OCI-LY7 (cell line): ENCODE measurements at regions not wholly inside any gene's neighbourhood (a gene's known extent, or its start where the extent isn't known, plus 50 kb on each side); places are given as distances from the start of the nearest gene placed in this dataset.

ENCODE experiments used
- CTCF ChIP-seq: fragments of 200-600 bp; sonication (generic); conservative IDR thresholded peaks from 2 replicates; pipeline ENCODE4 v1.5.1; 2014; ENCODE audit warnings: mild to moderate bottlenecking, antibody characterized with exemption, low read length, moderate library complexity, mixed read lengths
- EZH2phosphoT487 ChIP-seq: fragments of 200-600 bp; sonication (generic); IDR thresholded peaks from 2 replicates; pipeline ENCODE4 v1.6.1; 2018; ENCODE audit warnings: low read depth, borderline replicate concordance, mild to moderate bottlenecking, mixed run types, antibody characterized with exemption, low read length, moderate library complexity, mixed read lengths

GRCh38 chrX:112148397-112148796 lies 65.8 kb upstream of the TRPC5 start:
- no peak for TF ChIP-seq CTCF
- no peak for TF ChIP-seq EZH2phosphoT487
